A549 (cell line): ENCODE measurements at regions not wholly inside any gene's neighbourhood (a gene's known extent, or its start where the extent isn't known, plus 50 kb on each side); places are given as distances from the start of the nearest gene placed in this dataset.

Source experiments
- ATAC-seq, 2 experiments: fragments of 200-7000 bp in 1 of 2; fragments of >200 bp in 1 of 2; cut with Nextera tagmentation in 1 of 2; cut with Tn5 transposase in 1 of 2; 3 replicates each; pipeline versions ENCODE4 v1.8.0 to v1.9.1; 2018 to 2020; ENCODE audit warnings: mild to moderate bottlenecking in 1 of 2, moderate library complexity in 1 of 2
- CTCF ChIA-PET: fragments of 300-600 bp; sonication (Branson Sonifier 250); formaldehyde crosslinking; extraction: SDS; loops from one replicate; lab custom pipeline; 2021; ENCODE audit warnings: antibody characterized with exemption, inconsistent platforms; lab: Yijun Ruan, JAX
- POLR2A ChIA-PET: fragments of 350-600 bp; formaldehyde crosslinking; extraction: SDS; loops from one replicate; lab custom pipeline; 2021; ENCODE audit warnings: antibody characterized with exemption, inconsistent platforms; lab: Yijun Ruan, JAX
- DNase-seq, 2 experiments: peaks; one replicate each; pipeline versions ENCODE4 v3.0.0 to v3.0.0-alpha.2; 2011 to 2016; ENCODE audit warnings: low read depth in 1 of 2, low spot score in 1 of 2
- FAIRE-seq: peaks from 2 replicates; lab custom pipeline; 2011; peaks lifted over from hg19 to GRCh38; lab: Jason Lieb, UNC
- H3K27ac ChIP-seq, 2 experiments: fragments of >200 bp; sonication (Bioruptor Twin); formaldehyde crosslinking; 3 replicates each; pipeline ENCODE4 v1.5.1; 2016 to 2017
- H3K4me1 ChIP-seq: fragments of >200 bp; sonication (Bioruptor Twin); formaldehyde crosslinking; 3 replicates; pipeline ENCODE4 v1.6.1; 2016
- H3K4me2 ChIP-seq: fragments of >200 bp; sonication (Bioruptor Twin); formaldehyde crosslinking; 3 replicates; pipeline ENCODE4 v1.6.1; 2016
- H3K4me3 ChIP-seq: fragments of >200 bp; sonication (Bioruptor Twin); formaldehyde crosslinking; 3 replicates; pipeline ENCODE4 v1.5.1; 2016
- H3K9me3 ChIP-seq: fragments of >200 bp; sonication (Bioruptor Twin); formaldehyde crosslinking; 3 replicates; pipeline ENCODE4 v1.6.1; 2016
- BHLHE40 ChIP-seq: IDR thresholded peaks from 2 replicates; pipeline ENCODE4 v1.6.1; 2012; ENCODE audit warnings: low read depth, low read length, inconsistent platforms
- CBX2 ChIP-seq: fragments of 200-600 bp; sonication (generic); IDR thresholded peaks from 2 replicates; pipeline ENCODE4 v1.6.1; 2016; ENCODE audit warnings: low read depth, mild to moderate bottlenecking, borderline replicate concordance
- CBX8 ChIP-seq: fragments of 200-600 bp; sonication (generic); IDR thresholded peaks from 2 replicates; pipeline ENCODE4 v1.6.1; 2016
- CEBPB ChIP-seq, 2 experiments: fragments of >200 bp in 1 of 2; sonication (Bioruptor Twin) in 1 of 2; formaldehyde crosslinking in 1 of 2; IDR thresholded peaks; 2 replicates each; pipeline ENCODE4 v1.6.1; 2012 to 2016
- CHD4 ChIP-seq: fragments of 200-600 bp; sonication (generic); IDR thresholded peaks from 2 replicates; pipeline ENCODE4 v1.6.1; 2016; ENCODE audit warnings: antibody characterized with exemption, mild to moderate bottlenecking, borderline replicate concordance
- EP300 ChIP-seq, 2 experiments: fragments of >200 bp; sonication (Bioruptor Twin); formaldehyde crosslinking; IDR thresholded peaks; 2 replicates in 1 of 2; 3 replicates in 1 of 2; pipeline ENCODE4 v1.6.1; 2016 to 2017
- FOXS1 ChIP-seq: fragments of 250-450 bp; sonication (Bioruptor Pico); IDR thresholded peaks from 2 replicates; pipeline ENCODE4 v1.5.0; 2020; ENCODE audit warnings: mild to moderate bottlenecking, moderate library complexity
- GATA3 ChIP-seq: IDR thresholded peaks from 2 replicates; pipeline ENCODE4 v1.6.1; 2012; ENCODE audit warnings: borderline replicate concordance
- HEYL ChIP-seq: fragments of 250-450 bp; sonication (Bioruptor Pico); IDR thresholded peaks from 2 replicates; pipeline ENCODE4 v1.8.0; 2021; ENCODE audit warnings: mild to moderate bottlenecking, moderate library complexity
- HOXB13 ChIP-seq: fragments of 250-450 bp; sonication (Bioruptor Pico); IDR thresholded peaks from 2 replicates; pipeline ENCODE4 v1.5.0; 2020; ENCODE audit warnings: low read depth, mild to moderate bottlenecking, moderate library complexity
- HOXB5 ChIP-seq: fragments of 250-450 bp; sonication (Bioruptor Pico); IDR thresholded peaks from 2 replicates; pipeline ENCODE4 v1.5.0; 2020; ENCODE audit warnings: mild to moderate bottlenecking, moderate library complexity
- JUN ChIP-seq, 2 experiments: fragments of >200 bp; sonication (Bioruptor Twin); formaldehyde crosslinking; IDR thresholded peaks; 2 replicates in 1 of 2; 3 replicates in 1 of 2; pipeline ENCODE4 v1.6.1; 2016 to 2017
- KDM5A ChIP-seq: fragments of 200-600 bp; sonication (generic); IDR thresholded peaks from 2 replicates; pipeline ENCODE4 v1.6.1; 2016; ENCODE audit warnings: antibody characterized with exemption, mild to moderate bottlenecking
- MAFK ChIP-seq: fragments of 450-650 bp; IDR thresholded peaks from 2 replicates; pipeline ENCODE4 v1.6.1; 2014; ENCODE audit not compliant: partially characterized antibody
- NFE2L2 ChIP-seq: fragments of 150-350 bp; conservative IDR thresholded peaks from 2 replicates; pipeline ENCODE4 v1.6.1; 2014; ENCODE audit warnings: low read length
- NR3C1 ChIP-seq: fragments of >200 bp; sonication (Bioruptor Twin); formaldehyde crosslinking; IDR thresholded peaks from 3 replicates; pipeline ENCODE4 v1.6.1; 2017
- POLR2A ChIP-seq: IDR thresholded peaks from 2 replicates; pipeline ENCODE4 v1.6.1; 2012; ENCODE audit warnings: mild to moderate bottlenecking, low read length
- SMC3 ChIP-seq: fragments of >200 bp; sonication (Bioruptor Twin); formaldehyde crosslinking; IDR thresholded peaks from 3 replicates; pipeline ENCODE4 v1.6.1; 2018; ENCODE audit warnings: inconsistent platforms
- TFCP2L1 ChIP-seq: fragments of 250-450 bp; sonication (Bioruptor Pico); IDR thresholded peaks from 2 replicates; pipeline ENCODE4 v1.5.0; 2021; ENCODE audit warnings: mild to moderate bottlenecking
- ZC3H11A ChIP-seq: fragments of 450-650 bp; IDR thresholded peaks from 2 replicates; pipeline ENCODE4 v1.6.1; 2014; ENCODE audit warnings: antibody characterized with exemption, mild to moderate bottlenecking
- ZNF302 ChIP-seq: fragments of 250-450 bp; sonication (Bioruptor Pico); IDR thresholded peaks from 2 replicates; pipeline ENCODE4 v1.9.0; 2021; ENCODE audit warnings: inconsistent platforms, mild to moderate bottlenecking, moderate library complexity
- WGBS: methylation state at CpG from one replicate; pipeline ENCODE4 v1.1.6; 2017; ENCODE audit errors: missing lambda C conversion rate; 5-methylcytosine and 5-hydroxymethylcytosine counted together
- TF ChIP-seq, protein P1 (sequence below): fragments of 250-450 bp; sonication (Bioruptor Pico); IDR thresholded peaks from 2 replicates; pipeline ENCODE4 v1.5.0; 2020; ENCODE audit warnings: low read depth, mild to moderate bottlenecking, moderate library complexity
- TF ChIP-seq, protein P2 (sequence below): fragments of 200-600 bp; sonication (generic); IDR thresholded peaks from 2 replicates; pipeline ENCODE4 v1.6.1; 2016; ENCODE audit warnings: antibody characterized with exemption, mild to moderate bottlenecking, moderate library complexity
- TF ChIP-seq, protein P3 (sequence below): fragments of 250-450 bp; sonication (Bioruptor Pico); IDR thresholded peaks from 2 replicates; pipeline ENCODE4 v1.5.0; 2021; ENCODE audit warnings: mild to moderate bottlenecking, moderate library complexity, borderline replicate concordance
- TF ChIP-seq, protein P4 (sequence below): IDR thresholded peaks from 2 replicates; pipeline ENCODE4 v1.6.1; 2012
- TF ChIP-seq, protein P5 (sequence below): fragments of >200 bp; sonication (Bioruptor Twin); formaldehyde crosslinking; IDR thresholded peaks from 3 replicates; pipeline ENCODE4 v1.5.1; 2016

DNA sequence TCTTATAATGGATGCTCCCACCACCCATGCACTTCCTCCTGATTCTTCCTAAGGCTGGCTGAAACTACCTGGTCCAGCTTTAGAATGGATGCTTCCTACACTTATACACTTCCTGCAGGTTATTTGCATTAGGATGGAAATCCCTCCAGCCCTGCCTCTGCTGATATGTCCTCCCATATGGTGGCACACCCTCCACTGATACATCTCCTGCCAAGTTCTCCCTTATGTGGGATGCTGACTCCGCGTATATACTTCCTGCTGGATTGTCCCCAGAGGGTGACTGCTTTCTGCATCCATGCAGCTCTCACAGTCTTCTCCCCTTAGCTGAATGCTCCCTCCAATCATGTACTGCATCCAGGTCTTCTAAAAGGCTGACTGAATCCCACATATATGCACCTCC is 254.6 kb upstream of the FAM47C start:
- POLR2A ChIA-PET = no interaction called here
- 4% methylated on average over 2 of the region's 2 CpGs for WGBS
- FAIRE-seq = no peak
- Histone ChIP-seq H3K4me2 (no peak overlapping the region), H3K27ac (no peak overlapping the region), H3K4me3 (no peak overlapping the region), H3K4me1 (no peaks in the 10 kb centered on the region), H3K9me3 (no peaks in the 10 kb centered on the region)
- no peak for TF ChIP-seq GATA3
- no peak for TF ChIP-seq SMC3
- TF ChIP-seq MAFK = no peak
- TF ChIP-seq CBX8 = no peak
- TF ChIP-seq, protein P1, sequence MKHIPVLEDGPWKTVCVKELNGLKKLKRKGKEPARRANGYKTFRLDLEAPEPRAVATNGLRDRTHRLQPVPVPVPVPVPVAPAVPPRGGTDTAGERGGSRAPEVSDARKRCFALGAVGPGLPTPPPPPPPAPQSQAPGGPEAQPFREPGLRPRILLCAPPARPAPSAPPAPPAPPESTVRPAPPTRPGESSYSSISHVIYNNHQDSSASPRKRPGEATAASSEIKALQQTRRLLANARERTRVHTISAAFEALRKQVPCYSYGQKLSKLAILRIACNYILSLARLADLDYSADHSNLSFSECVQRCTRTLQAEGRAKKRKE (CRISPR knock-in tag) = no peak
- TF ChIP-seq, protein P2, sequence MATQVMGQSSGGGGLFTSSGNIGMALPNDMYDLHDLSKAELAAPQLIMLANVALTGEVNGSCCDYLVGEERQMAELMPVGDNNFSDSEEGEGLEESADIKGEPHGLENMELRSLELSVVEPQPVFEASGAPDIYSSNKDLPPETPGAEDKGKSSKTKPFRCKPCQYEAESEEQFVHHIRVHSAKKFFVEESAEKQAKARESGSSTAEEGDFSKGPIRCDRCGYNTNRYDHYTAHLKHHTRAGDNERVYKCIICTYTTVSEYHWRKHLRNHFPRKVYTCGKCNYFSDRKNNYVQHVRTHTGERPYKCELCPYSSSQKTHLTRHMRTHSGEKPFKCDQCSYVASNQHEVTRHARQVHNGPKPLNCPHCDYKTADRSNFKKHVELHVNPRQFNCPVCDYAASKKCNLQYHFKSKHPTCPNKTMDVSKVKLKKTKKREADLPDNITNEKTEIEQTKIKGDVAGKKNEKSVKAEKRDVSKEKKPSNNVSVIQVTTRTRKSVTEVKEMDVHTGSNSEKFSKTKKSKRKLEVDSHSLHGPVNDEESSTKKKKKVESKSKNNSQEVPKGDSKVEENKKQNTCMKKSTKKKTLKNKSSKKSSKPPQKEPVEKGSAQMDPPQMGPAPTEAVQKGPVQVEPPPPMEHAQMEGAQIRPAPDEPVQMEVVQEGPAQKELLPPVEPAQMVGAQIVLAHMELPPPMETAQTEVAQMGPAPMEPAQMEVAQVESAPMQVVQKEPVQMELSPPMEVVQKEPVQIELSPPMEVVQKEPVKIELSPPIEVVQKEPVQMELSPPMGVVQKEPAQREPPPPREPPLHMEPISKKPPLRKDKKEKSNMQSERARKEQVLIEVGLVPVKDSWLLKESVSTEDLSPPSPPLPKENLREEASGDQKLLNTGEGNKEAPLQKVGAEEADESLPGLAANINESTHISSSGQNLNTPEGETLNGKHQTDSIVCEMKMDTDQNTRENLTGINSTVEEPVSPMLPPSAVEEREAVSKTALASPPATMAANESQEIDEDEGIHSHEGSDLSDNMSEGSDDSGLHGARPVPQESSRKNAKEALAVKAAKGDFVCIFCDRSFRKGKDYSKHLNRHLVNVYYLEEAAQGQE = no peak
- TF ChIP-seq CEBPB (IDR thresholded peaks at IDR 0.05) = no peak
- TF ChIP-seq, protein P3, sequence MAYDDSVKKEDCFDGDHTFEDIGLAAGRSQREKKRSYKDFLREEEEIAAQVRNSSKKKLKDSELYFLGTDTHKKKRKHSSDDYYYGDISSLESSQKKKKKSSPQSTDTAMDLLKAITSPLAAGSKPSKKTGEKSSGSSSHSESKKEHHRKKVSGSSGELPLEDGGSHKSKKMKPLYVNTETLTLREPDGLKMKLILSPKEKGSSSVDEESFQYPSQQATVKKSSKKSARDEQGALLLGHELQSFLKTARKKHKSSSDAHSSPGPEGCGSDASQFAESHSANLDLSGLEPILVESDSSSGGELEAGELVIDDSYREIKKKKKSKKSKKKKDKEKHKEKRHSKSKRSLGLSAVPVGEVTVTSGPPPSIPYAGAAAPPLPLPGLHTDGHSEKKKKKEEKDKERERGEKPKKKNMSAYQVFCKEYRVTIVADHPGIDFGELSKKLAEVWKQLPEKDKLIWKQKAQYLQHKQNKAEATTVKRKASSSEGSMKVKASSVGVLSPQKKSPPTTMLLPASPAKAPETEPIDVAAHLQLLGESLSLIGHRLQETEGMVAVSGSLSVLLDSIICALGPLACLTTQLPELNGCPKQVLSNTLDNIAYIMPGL (CRISPR knock-in tag) = no peak
- no peak for TF ChIP-seq HOXB13 (CRISPR knock-in tag)
- no peak for TF ChIP-seq EP300 (IDR thresholded peaks at IDR 0.05)
- TF ChIP-seq CBX2 = no peak
- TF ChIP-seq KDM5A = no peak
- TF ChIP-seq ZC3H11A = no peak
- TF ChIP-seq CHD4 = no peak
- TF ChIP-seq, protein P4, sequence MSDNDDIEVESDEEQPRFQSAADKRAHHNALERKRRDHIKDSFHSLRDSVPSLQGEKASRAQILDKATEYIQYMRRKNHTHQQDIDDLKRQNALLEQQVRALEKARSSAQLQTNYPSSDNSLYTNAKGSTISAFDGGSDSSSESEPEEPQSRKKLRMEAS = no peak
- CTCF ChIA-PET = no interaction called here
- no peak for DNase-seq
- no peak for ATAC-seq

DNA sequence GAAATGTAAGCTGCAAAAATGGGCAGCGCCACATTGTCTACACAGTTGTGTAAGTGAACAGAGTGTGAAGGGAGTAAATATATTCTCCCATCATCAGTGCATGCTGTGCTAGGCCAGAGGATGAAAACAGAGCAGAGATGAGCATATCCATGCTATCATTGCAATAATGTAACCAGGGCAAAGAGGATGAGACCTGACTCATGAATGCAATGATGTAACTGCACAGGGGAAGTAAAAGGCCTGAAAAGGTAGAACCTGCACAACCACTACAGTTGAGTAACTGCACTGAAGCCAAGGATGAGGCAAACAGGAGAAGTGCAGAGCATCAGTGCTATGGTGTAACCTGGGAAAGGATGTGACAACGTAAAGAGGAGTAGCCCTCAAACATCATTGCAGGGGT is 220.4 kb upstream of the FAM47C start:
- Histone ChIP-seq H3K9me3 (no peaks in the 10 kb centered on the region), H3K27ac (no peak overlapping the region), H3K4me3 (no peak overlapping the region), H3K4me1 (no peaks in the 10 kb centered on the region), H3K4me2 (no peak overlapping the region)
- WGBS = 0% methylated on average over 2 of the region's 2 CpGs
- DNase-seq (no peak), ATAC-seq (no peak), FAIRE-seq (no peak)
- TF ChIP-seq POLR2A (no peak), TFCP2L1 (CRISPR knock-in tag) (no peak), NR3C1 (no peak), BHLHE40 (no peak), FOXS1 (CRISPR knock-in tag) (no peak), KDM5A (no peak), CEBPB (IDR thresholded peaks at IDR 0.05) (no peak), HEYL (CRISPR knock-in tag) (no peak), NFE2L2 (no peak), JUN (IDR thresholded peaks at IDR 0.05) (no peak), CBX2 (no peak), ZNF302 (CRISPR knock-in tag) (no peak), SMC3 (no peak), HOXB5 (CRISPR knock-in tag) (no peak)
- TF ChIP-seq, protein P2 = no peak
- TF ChIP-seq, protein P5, sequence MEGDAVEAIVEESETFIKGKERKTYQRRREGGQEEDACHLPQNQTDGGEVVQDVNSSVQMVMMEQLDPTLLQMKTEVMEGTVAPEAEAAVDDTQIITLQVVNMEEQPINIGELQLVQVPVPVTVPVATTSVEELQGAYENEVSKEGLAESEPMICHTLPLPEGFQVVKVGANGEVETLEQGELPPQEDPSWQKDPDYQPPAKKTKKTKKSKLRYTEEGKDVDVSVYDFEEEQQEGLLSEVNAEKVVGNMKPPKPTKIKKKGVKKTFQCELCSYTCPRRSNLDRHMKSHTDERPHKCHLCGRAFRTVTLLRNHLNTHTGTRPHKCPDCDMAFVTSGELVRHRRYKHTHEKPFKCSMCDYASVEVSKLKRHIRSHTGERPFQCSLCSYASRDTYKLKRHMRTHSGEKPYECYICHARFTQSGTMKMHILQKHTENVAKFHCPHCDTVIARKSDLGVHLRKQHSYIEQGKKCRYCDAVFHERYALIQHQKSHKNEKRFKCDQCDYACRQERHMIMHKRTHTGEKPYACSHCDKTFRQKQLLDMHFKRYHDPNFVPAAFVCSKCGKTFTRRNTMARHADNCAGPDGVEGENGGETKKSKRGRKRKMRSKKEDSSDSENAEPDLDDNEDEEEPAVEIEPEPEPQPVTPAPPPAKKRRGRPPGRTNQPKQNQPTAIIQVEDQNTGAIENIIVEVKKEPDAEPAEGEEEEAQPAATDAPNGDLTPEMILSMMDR = no peak
- POLR2A ChIA-PET = no interaction called here
- CTCF ChIA-PET = no interaction called here
